Hepatic stellate cell (primary cell): ENCODE measurements at regions not wholly inside any gene's neighbourhood (a gene's known extent, or its start where the extent isn't known, plus 50 kb on each side); places are given as distances from the start of the nearest gene placed in this dataset.
A peak's percentile ranks its signal among the peaks of the same experiment; 100 is the strongest.

Source experiments
- DNase-seq: peaks from one replicate; pipeline ENCODE4 v3.0.0; 2011; ENCODE audit warnings: low spot score

DNA sequence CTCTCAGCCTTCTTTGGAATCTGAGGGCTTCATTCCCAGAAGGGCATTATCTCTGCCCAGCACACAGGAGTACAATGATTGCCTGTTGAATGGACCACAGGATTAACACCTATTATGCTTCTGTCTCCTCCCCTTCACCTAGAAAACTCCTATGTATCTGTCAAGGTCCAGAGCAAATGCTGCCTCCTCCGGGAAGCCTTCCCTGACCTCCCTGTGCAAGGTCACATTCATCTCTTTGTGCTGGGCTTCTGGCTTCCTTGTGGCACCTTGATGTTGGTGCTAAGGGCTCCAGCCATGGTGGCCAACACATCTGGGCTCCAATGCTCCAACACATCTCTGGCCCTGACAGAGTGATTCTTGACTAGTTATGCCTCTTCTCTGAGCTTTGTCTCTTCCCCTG, 49.9 kb upstream of the ATP2B2 start:
- no peak for DNase-seq

DNA sequence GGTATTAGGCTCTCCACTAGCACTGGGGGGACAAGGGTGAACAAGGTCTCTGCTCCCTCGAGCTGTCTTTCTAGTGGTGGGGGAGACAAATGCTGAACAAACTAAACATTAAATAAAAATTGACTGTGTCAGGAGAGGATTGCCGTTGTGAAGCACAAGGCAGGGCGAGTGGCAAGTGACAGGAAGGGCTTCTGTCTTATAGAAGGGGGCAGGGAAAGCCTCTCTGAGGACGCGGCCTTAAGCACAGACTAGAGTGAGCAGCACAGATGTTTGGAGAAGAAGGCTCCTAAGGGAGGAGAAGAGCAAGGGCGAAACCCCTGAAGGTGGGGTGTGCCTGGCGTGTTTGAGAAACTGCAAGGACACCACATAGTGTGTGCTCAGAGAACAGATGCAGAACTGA, 50.9 kb upstream of the ATP2B2 start:
- DNase-seq: no peak

DNA sequence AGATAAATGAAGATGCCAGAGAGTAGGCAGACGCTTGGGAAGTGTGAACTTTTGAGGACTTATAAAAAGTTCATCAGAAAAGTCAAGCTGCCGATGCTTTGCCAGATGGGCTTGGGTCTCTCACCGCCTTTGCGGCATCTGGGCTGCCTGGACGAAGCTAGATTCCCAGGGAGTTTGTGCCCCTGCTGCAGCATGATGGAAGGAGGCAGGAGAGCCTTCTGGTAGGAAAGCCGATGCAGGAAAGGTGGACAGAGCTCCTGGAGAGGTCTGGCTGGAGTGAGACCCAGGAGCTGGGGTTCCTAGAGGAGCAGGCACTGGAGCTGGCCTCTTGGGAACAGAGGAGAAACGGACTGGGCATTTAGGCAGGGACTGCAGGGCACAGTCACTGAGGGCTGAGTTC, 51.9 kb upstream of the ATP2B2 start:
- DNase-seq: no peak

DNA sequence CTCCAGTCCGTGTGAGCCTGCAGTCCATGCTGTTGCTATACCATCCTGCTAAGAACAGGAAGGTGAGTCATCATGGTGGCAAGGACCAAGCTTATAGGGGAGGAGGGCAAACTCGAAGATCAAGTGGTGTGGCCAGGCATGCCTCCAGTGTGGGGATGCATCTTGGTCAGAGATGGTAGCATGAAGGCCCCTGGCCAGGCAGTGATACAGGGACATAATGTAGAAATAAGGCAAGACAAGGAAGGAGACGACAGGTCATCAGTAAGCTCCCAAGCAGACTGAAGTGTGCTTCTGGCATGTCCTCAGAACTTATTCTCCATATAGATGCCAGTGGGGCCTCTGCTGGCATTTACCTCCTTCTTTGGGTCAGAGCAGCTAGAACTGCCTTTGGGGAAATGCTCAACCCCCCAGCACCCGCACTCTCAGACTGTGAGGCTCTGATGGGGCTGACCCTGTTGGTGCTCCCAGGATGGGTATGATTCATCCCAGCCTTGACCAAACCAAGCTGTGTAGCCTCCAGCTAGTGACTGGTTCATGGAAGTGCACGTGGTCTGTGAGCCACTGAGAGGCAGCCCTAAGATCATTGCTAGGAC, 52.5 kb upstream of the ATP2B2 start:
- peak; percentile 26 for DNase-seq

DNA sequence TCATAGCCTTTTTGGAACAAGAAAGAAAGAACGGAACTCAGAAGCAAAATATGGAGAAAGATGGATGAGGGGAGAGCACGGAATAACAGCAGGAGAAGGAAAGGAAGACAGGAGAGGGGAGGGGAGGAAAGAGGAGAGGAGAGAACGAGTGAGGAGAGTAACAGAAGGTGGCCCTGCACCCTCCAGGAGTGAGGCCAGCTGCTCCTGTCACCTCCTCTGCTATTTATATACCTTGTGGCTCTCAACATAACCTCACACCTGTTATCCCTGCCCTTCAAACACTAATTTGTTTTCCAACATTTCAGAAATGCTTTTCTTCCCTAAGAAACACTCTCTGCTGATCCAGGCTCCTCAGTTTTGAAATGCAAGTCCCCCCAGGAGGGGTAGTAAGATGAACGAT, 53.4 kb upstream of the ATP2B2 start:
- no peak for DNase-seq

DNA sequence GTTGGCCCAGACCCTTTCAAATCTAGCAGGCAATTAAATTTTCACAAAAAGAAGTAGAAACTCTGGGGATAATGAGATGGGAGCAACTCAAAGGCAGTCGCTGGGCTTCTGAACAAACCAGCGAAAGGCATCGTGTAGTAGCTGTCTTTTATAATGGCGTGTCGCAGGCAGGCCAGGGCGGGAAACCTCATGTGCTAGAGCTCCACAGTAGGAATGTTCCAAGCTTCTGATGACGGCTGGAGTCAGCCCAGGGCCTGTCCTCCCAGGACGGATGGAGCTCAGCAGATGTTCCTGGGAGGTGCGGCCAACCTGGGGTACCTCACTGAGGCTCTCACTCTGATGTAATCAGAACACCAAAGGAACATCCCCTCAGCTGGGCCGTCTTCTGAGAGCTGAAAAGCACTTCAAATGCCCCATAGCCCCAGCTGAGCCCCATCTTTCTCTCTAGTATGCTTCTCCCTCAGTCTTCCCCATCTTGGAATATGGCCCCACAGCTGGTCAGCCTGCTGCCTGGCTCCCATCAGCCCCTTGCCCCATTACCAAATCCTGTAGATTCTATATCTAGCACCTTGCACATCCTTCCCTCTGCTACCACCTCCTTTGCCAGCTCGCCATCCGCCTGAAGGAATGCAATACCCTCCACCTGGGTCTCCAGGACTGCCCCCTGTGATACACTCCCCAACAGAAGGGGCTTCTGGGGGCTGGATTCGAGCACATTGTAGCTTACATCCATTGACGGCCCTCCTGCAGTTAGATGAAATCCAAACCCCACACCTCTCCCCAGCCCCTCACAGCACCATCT, 54.9 kb upstream of the ATP2B2 start:
- no peak for DNase-seq

DNA sequence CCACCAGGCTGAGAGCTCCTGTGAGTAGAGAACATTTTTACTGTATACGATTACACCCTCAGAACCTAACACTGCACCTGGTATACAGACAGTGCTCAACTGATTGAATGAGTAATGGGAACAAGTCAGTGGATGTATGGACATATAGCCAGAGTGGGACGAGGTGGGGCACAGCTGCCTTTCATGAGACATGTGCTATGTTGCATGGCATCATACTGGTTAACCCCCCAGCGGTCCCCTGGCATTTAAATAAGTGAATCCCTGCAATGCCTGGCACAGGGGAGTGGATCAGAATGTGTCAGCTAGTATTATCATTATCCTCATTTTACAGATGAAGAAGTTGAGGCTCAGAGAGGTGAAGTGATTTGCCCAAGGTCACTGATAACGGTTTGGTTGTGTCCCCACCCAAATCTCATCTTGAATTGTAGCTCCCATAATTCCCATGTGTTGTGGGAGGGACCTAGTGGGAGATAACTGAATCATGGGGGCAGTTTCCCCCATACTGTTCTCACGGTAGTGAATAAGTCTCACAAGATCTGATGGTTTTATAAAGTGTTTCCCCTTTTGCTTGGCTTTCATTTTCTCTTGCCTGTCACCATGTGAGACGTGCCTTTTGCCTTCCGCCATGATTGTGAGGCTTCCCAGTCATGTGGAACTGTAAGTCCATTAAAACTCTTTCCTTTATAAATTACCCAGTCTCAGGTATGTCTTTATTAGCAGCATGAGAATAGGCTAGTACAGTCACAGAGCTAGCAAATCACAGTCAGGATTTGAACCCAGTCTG, 56.0 kb upstream of the ATP2B2 start:
- no peak for DNase-seq

DNA sequence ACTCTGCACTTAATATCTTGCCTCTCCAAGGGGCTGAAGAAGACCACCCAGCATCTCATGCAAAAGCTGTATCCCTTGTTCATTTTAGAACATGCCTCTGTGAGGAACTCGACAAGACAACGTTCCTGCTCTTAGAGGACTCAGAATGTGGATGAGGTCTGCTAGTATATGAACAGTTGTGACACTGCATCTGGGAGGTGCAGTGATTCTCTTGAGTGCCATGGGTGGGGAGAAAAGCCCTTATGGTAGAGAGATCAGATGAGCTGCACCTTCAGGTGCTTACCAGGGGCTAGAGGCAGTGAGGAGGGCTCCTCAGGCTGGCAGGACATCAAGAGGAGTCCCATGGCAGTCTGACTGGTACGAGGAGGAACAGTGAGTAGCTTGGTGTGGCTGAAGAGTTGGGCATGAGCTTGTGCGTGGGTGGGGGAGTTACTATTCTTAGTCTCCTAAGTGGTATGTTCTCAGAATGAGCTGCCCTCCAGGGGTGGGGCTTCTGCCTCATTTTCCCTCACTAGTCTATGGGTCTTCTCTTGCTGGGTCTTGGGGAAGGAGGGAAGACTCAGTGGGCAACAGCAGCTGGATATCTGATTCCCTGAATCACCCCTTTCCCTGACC, 56.7 kb upstream of the ATP2B2 start:
- no peak for DNase-seq

DNA sequence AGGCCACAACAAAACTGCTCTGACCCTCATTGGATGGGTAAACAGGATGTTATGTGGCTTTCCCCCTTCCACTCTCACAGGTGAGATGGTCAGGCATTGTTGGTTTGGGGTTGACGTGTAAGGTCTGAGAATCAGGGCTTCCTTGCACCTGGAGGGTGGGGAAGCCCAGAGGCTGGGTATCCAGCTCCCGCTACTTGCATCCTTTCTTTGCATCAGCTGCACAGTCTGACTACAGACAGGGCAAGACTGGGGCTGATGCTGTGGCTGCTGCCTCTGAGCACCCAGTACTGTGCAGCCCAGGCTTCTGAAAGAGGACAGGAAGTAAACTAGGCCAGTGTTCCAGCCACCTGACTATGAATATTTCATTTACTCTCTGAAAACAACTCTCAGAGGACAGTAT, 58.0 kb upstream of the ATP2B2 start:
- DNase-seq: no peak

DNA sequence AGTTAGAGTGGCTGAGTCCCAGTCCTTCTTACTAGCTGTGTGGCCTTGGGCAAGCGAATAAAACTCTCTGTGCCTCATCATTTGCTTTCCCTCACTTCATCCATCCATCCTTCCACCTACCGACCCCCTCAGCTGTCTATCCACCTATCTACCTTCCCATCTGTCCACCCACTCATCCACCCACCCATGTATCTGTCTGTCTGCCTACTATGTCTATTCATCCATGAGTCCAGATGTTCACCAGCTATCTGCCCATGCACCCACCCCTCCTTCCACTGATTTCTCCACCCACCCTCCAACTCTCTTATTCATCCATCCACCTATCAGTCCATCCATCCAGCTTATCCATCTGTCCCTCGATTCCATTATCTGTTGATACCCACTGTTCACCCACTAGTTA, 60.4 kb upstream of the ATP2B2 start:
- no peak for DNase-seq

DNA sequence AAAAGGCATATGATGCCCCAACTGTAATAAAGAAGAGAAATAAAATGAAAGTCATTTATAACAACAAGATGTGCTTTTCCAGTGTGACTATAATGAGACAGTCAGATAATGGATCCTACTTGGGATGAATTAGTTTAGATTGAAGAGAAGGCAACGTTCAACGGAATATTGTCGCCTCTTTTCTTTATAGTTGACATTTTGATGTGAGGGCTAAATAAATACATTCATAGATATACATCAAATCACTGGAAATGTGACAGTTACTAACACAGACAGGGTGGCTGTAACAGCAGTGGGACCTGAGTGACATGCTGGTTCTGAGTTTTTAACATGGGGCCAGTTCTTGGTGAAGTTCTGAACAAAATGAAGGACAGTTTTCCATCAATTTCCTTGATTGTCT, 61.1 kb upstream of the ATP2B2 start:
- DNase-seq: no peak

DNA sequence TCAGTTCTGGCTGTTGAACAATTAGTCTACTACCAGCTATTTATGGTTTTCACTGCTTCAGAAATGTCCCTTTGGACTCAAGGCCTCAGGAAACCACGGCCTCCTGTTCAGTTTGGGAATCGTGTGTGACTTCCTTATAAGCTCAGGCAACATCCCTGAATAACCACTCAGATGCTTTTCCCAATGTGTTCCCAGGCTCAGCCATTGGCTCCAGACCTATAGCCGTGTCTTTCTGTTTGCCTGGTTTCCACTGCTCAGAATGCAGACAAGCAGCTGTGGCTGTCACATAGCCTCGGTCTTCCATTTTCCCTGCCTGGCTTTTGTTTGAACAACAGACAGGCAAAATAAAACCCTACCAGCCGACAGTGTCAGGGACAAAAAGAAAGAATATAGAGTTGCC, 63.2 kb upstream of the ATP2B2 start:
- no peak for DNase-seq

DNA sequence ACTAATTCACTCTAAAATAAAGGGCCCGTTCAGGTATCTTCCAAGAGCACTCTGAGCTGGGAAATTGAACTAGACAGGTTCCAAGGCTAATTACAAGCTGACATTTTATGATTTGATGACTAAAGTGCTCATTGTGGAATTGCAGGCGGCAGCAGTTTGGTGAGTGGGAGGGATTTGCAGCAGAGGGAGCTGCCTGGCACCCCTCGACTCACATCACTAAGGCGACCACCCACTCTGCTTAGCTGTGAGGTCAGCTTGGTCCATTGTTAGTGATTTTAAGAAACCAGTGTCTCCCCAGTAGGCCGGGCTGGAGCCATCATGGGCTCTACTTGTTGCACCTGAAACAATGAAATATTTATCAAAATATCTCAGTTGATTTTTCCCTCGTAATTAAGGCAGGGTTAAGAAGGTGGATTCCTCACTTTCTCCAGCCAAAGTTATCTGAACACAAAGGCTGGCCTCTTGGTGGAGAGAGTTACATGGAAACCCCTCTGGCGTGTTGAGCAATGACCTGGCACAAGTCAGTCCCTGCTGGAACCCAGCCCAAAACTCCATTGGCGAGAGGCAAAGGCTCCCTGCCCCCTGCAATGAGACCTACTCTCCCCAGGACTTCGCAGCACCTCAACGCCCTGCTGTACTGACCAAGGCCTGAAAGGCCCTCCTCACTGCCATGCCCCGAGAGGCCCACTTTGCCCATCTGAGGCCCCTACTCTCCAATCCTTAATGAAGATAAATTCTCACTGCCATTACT, 65.0 kb upstream of the ATP2B2 start:
- DNase-seq: no peak

DNA sequence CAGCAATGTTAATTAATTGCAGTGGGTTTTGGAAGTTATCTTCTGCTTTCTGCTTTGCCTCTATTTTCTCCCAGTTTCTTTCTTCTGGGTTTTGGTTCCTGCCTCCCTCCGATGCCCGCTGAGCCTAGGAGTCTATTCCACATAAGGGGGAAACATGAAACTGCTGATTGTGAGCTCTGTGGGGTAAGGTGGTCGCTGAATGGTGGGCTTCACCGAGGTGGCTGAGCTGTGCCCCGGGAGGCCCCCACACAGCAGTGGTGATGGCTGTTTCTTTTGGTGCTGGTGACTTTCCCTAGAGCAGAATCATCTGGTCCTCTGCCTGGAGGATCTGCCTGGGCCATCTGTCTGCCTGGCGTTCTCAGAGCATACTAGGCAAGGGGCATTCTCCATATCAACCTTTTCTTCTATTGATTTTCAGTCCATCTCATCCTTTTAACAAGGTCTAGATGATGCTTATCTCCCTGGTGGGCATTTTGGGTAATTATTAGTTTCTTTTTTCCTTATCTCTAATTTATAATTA, 68.8 kb upstream of the ATP2B2 start:
- DNase-seq: no peak

DNA sequence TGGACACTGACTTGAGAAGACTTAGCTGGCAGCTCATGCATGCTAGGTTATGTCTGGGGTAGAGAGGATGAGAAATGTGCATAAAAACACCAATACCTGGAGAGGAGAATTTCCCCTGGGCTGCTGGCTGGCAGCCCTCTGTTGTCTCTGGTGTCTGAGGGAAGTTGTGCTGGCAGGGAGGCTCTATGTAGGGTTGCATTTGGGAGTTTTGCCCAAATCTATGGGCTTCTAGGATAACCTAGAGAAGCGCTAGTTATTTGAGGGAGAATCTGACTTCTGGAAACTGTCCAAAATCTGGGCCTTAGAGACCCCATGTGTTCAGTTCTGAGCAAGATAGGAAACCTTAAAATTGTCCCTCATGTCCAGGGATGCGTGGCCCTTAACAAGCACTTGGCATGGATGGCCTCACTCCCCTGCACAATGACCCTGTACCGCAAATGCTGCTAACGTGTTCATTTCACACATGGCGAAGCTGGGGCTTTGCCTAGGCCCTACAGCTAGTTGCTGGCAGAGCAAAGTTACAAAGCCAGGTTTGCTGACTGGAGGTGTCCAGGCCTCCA, 70.3 kb upstream of the ATP2B2 start:
- DNase-seq: no peak

DNA sequence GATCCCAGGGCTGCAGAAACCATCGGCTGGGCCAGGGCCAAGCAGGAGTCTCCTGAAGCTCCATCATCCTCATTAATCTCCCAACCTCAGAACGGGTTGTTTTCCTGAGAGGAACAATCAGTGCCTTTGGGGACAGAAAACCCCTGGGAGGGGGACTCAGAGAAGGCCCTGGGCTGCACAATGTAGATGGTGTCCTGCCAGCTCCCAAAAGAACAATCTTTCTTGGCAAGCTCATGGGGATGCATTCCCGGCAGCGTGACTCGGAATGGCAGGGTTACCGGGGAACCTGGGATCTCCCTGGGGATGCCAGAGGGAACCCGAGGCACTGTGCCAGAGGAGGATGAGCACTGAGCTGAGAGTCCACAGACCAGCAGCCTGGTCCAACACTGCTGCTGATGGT, 72.1 kb upstream of the ATP2B2 start:
- no peak for DNase-seq

DNA sequence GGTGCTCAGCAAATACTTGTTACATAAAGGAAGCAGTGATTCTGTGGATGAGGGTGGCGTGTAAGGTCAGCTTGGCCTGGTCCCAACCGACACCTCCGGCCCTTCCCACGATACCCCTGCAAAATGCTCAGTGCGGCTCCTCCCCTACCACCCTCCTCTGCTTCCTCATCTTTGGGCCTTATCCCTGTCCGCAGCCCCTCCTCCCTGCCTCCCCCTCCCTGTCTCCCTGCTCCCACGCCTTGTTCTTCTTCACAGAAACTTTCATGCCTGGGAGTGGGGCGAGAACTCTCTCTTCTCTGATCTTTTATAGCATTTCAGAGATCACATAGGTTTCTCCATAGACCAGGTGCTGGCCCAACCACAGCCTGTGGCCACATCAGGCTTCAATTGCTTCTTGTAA, 75.0 kb upstream of the ATP2B2 start:
- no peak for DNase-seq

DNA sequence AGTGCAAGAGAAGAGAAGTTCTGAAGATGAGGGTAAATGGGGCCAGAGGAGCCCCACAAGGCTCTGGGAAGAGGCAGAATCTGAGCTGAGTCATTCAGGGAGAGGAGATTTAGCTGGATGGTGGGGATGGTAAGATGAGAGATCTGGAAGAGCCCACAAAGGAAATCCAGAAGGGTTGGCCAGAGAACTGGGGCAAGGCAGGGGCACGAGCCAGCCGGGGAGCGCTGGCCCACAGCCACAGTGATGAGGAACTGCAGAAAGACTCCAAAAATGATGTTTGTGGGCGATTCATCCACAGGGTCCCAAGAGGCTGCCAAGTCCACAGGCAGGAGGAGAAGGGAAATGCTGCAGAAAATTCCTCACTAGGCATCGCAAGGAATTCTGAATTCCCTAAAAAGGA, 75.9 kb upstream of the ATP2B2 start:
- DNase-seq: no peak

DNA sequence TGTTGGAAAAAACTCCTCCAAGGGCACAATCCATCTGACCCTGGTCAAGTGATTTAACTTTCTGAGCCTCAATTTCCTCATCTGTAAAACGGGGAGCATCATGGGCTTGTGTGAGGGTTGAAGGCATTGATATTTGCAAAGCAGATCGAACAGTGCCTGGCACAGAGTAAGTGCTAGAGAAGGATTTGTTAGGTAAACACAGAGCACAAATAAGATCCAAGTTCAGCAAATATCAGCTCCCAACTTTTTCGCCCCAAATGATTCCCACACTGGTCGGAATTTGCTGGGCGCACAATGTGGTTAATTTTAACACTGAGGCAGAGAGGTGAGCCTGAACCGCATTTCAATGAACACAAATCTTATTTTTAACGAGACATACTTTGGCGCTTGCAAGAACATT, 76.3 kb upstream of the ATP2B2 start:
- no peak for DNase-seq

DNA sequence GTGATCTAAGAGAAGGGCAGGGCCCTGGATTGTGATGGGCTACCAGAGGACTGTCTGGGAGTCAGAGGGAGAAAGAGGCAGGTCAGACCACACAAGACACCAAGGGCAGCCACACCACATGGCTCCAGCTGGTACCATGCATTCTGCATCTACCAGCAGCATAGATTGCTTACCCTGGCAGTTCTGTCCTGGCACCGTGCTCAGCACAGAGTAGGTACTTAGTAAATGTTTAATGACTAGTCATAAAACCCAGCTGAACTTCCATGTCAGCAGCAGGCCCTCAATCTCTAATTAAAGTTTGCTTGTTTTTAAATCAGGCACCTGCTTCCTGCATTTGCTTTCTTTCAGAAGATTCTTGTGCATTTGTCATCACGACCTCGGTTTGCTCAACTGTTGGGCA, 77.3 kb upstream of the ATP2B2 start:
- no peak for DNase-seq
